Colonic mucosa (tissue), 4 donors: ENCODE measurements at regions not wholly inside any gene's neighbourhood (a gene's known extent, or its start where the extent isn't known, plus 50 kb on each side); places are given as distances from the start of the nearest gene placed in this dataset.
A peak's percentile ranks its signal among the peaks of the same experiment; 100 is the strongest.

ENCODE experiments used
- DNase-seq: peaks from one replicate; pipeline ENCODE4 v3.0.0-alpha.2; 2020
- H3K27ac ChIP-seq: fragments of 200-600 bp; one replicate; pipeline ENCODE4 v1.8.0; 2021
- H3K27me3 ChIP-seq: fragments of 200-600 bp; one replicate; pipeline ENCODE4 v1.8.0; 2021
- H3K36me3 ChIP-seq: fragments of 200-600 bp; one replicate; pipeline ENCODE4 v1.8.0; 2021
- H3K4me1 ChIP-seq: fragments of 200-600 bp; one replicate; pipeline ENCODE4 v1.8.0; 2021; ENCODE audit warnings: mild to moderate bottlenecking
- H3K4me3 ChIP-seq: fragments of 200-600 bp; one replicate; pipeline ENCODE4 v1.8.0; 2021
- H3K9ac ChIP-seq, 2 donors: one replicate each; pipeline ENCODE4 v1.7.0; 2013; ENCODE audit warnings: control low read depth in 2 of 2, low read depth in 2 of 2, low read length in 2 of 2
- H3K9me3 ChIP-seq: fragments of 200-600 bp; one replicate; pipeline ENCODE4 v1.8.0; 2021
- CTCF ChIP-seq: fragments of 200-600 bp; IDR thresholded peaks from one replicate; pipeline ENCODE4 v1.8.0; 2022; ENCODE audit warnings: antibody characterized with exemption, mild to moderate bottlenecking
- intact Hi-C: fragments of 100-400 bp; cut with DNase I; formaldehyde crosslinking; loops from one replicate; pipeline ENCODE4 v1.14.1; 2022
- donor health status: healthy.
- donor health status: DM: no; HTN: no; CAD: no.
- donor health status: DM: no; HTN: no; CAD: no.

- Histone ChIP-seq H3K9me3 (no peaks in the 10 kb centered on the region), H3K4me3 (no peak overlapping the region), H3K4me1 (no peaks in the 10 kb centered on the region), H3K9ac (no peak overlapping the region), H3K27ac (no peak overlapping the region), H3K36me3 (no peaks in the 10 kb centered on the region), H3K27me3 (no peaks in the 10 kb centered on the region)
- DNase-seq, result no peak
- intact Hi-C loops, result no loop called here
- no peak for TF ChIP-seq CTCF
Measured at GRCh38 chr9:15361737-15362136, 54.7 kb upstream of the TTC39B start.

GRCh38 chr9:15357050-15357653 lies 50.1 kb upstream of the TTC39B start:
- peak; percentile 62 for DNase-seq
- Histone ChIP-seq H3K4me3 (no peak overlapping the region), H3K4me1 (no peaks in the 10 kb centered on the region), H3K9ac (no peak overlapping the region), H3K27ac (no peak overlapping the region), H3K36me3 (no peaks in the 10 kb centered on the region), H3K27me3 (no peaks in the 10 kb centered on the region), H3K9me3 (no peaks in the 10 kb centered on the region)
- peak; percentile 29 for TF ChIP-seq CTCF
- intact Hi-C loops, result no loop called here
